A549 (cell line): ENCODE measurements at regions not wholly inside any gene's neighbourhood (a gene's known extent, or its start where the extent isn't known, plus 50 kb on each side); places are given as distances from the start of the nearest gene placed in this dataset.

Experiments
- ATAC-seq, 2 experiments: fragments of 200-7000 bp in 1 of 2; fragments of >200 bp in 1 of 2; cut with Nextera tagmentation in 1 of 2; cut with Tn5 transposase in 1 of 2; 3 replicates each; pipeline versions ENCODE4 v1.8.0 to v1.9.1; 2018 to 2020; ENCODE audit warnings: mild to moderate bottlenecking in 1 of 2, moderate library complexity in 1 of 2
- CTCF ChIA-PET: fragments of 300-600 bp; sonication (Branson Sonifier 250); formaldehyde crosslinking; extraction: SDS; loops from one replicate; lab custom pipeline; 2021; ENCODE audit warnings: antibody characterized with exemption, inconsistent platforms; lab: Yijun Ruan, JAX
- POLR2A ChIA-PET: fragments of 350-600 bp; formaldehyde crosslinking; extraction: SDS; loops from one replicate; lab custom pipeline; 2021; ENCODE audit warnings: antibody characterized with exemption, inconsistent platforms; lab: Yijun Ruan, JAX
- DNase-seq, 2 experiments: peaks; one replicate each; pipeline versions ENCODE4 v3.0.0 to v3.0.0-alpha.2; 2011 to 2016; ENCODE audit warnings: low read depth in 1 of 2, low spot score in 1 of 2
- FAIRE-seq: peaks from 2 replicates; lab custom pipeline; 2011; peaks lifted over from hg19 to GRCh38; lab: Jason Lieb, UNC
- H3K27ac ChIP-seq, 2 experiments: fragments of >200 bp; sonication (Bioruptor Twin); formaldehyde crosslinking; 3 replicates each; pipeline ENCODE4 v1.5.1; 2016 to 2017
- H3K4me1 ChIP-seq: fragments of >200 bp; sonication (Bioruptor Twin); formaldehyde crosslinking; 3 replicates; pipeline ENCODE4 v1.6.1; 2016
- H3K4me2 ChIP-seq: fragments of >200 bp; sonication (Bioruptor Twin); formaldehyde crosslinking; 3 replicates; pipeline ENCODE4 v1.6.1; 2016
- H3K4me3 ChIP-seq: fragments of >200 bp; sonication (Bioruptor Twin); formaldehyde crosslinking; 3 replicates; pipeline ENCODE4 v1.5.1; 2016
- H3K9me3 ChIP-seq: fragments of >200 bp; sonication (Bioruptor Twin); formaldehyde crosslinking; 3 replicates; pipeline ENCODE4 v1.6.1; 2016
- ATOH8 ChIP-seq: fragments of 250-450 bp; sonication (Bioruptor Pico); IDR thresholded peaks from 2 replicates; pipeline ENCODE4 v1.5.0; 2020; ENCODE audit warnings: low read depth, mild to moderate bottlenecking, moderate library complexity
- CBX2 ChIP-seq: fragments of 200-600 bp; sonication (generic); IDR thresholded peaks from 2 replicates; pipeline ENCODE4 v1.6.1; 2016; ENCODE audit warnings: low read depth, mild to moderate bottlenecking, borderline replicate concordance
- CBX8 ChIP-seq: fragments of 200-600 bp; sonication (generic); IDR thresholded peaks from 2 replicates; pipeline ENCODE4 v1.6.1; 2016
- CEBPB ChIP-seq, 2 experiments: fragments of >200 bp in 1 of 2; sonication (Bioruptor Twin) in 1 of 2; formaldehyde crosslinking in 1 of 2; IDR thresholded peaks; 2 replicates each; pipeline ENCODE4 v1.6.1; 2012 to 2016
- CHD4 ChIP-seq: fragments of 200-600 bp; sonication (generic); IDR thresholded peaks from 2 replicates; pipeline ENCODE4 v1.6.1; 2016; ENCODE audit warnings: antibody characterized with exemption, mild to moderate bottlenecking, borderline replicate concordance
- E2F6 ChIP-seq: IDR thresholded peaks from 2 replicates; pipeline ENCODE4 v1.6.1; 2012; ENCODE audit warnings: low read depth, borderline replicate concordance
- EHMT2 ChIP-seq: fragments of 200-600 bp; sonication (generic); IDR thresholded peaks from 2 replicates; pipeline ENCODE4 v1.6.1; 2016; ENCODE audit warnings: antibody characterized with exemption, low read depth, mild to moderate bottlenecking, moderate library complexity
- ELK1 ChIP-seq: fragments of 150-350 bp; IDR thresholded peaks from 2 replicates; pipeline ENCODE4 v1.6.1; 2014; ENCODE audit warnings: low read depth, mild to moderate bottlenecking, low read length
- ESRRA ChIP-seq: fragments of 150-350 bp; IDR thresholded peaks from 2 replicates; pipeline ENCODE4 v1.6.1; 2014; ENCODE audit warnings: mild to moderate bottlenecking, low read length, borderline replicate concordance
- FOSB ChIP-seq: fragments of 250-450 bp; sonication (Bioruptor Pico); IDR thresholded peaks from 2 replicates; pipeline ENCODE4 v1.5.0; 2020; ENCODE audit warnings: mild to moderate bottlenecking, moderate library complexity
- FOXS1 ChIP-seq: fragments of 250-450 bp; sonication (Bioruptor Pico); IDR thresholded peaks from 2 replicates; pipeline ENCODE4 v1.5.0; 2020; ENCODE audit warnings: mild to moderate bottlenecking, moderate library complexity
- HDAC2 ChIP-seq: fragments of 200-600 bp; sonication (generic); IDR thresholded peaks from 2 replicates; pipeline ENCODE4 v1.6.1; 2016
- HEYL ChIP-seq: fragments of 250-450 bp; sonication (Bioruptor Pico); IDR thresholded peaks from 2 replicates; pipeline ENCODE4 v1.8.0; 2021; ENCODE audit warnings: mild to moderate bottlenecking, moderate library complexity
- HMGXB4 ChIP-seq: fragments of 250-450 bp; sonication (Bioruptor Pico); IDR thresholded peaks from 2 replicates; pipeline ENCODE4 v1.5.0; 2021; ENCODE audit warnings: mild to moderate bottlenecking, moderate library complexity, borderline replicate concordance
- JUNB ChIP-seq: fragments of >200 bp; sonication (Bioruptor Twin); formaldehyde crosslinking; IDR thresholded peaks from 2 replicates; pipeline ENCODE4 v1.6.1; 2016
- KDM1A ChIP-seq: fragments of 200-600 bp; sonication (generic); IDR thresholded peaks from 2 replicates; pipeline ENCODE4 v1.6.1; 2016; ENCODE audit warnings: low read depth, mild to moderate bottlenecking
- NFE2L2 ChIP-seq: fragments of 150-350 bp; conservative IDR thresholded peaks from 2 replicates; pipeline ENCODE4 v1.6.1; 2014; ENCODE audit warnings: low read length
- NPAS2 ChIP-seq: fragments of 250-450 bp; sonication (Bioruptor Pico); IDR thresholded peaks from 2 replicates; pipeline ENCODE4 v1.8.0; 2022; ENCODE audit warnings: mild to moderate bottlenecking, moderate library complexity, borderline replicate concordance
- PHF8 ChIP-seq: fragments of 200-600 bp; sonication (generic); IDR thresholded peaks from 2 replicates; pipeline ENCODE4 v1.6.1; 2016; ENCODE audit warnings: low read depth, mild to moderate bottlenecking, antibody characterized with exemption, moderate library complexity, borderline replicate concordance
- POLR2A ChIP-seq: IDR thresholded peaks from 2 replicates; pipeline ENCODE4 v1.6.1; 2012; ENCODE audit warnings: mild to moderate bottlenecking, low read length
- RAD21 ChIP-seq, 2 experiments: fragments of >200 bp in 1 of 2; sonication (Bioruptor Twin) in 1 of 2; formaldehyde crosslinking in 1 of 2; IDR thresholded peaks in 1 of 2; conservative IDR thresholded peaks in 1 of 2; 2 replicates in 1 of 2; 3 replicates in 1 of 2; pipeline ENCODE4 v1.6.1; 2012 to 2018; ENCODE audit warnings: inconsistent platforms in 1 of 2
- RCOR1 ChIP-seq: fragments of 150-350 bp; IDR thresholded peaks from 2 replicates; pipeline ENCODE4 v1.6.1; 2014; ENCODE audit warnings: antibody characterized with exemption, low read length, low read depth
- RFX5 ChIP-seq: fragments of 450-650 bp; IDR thresholded peaks from 2 replicates; pipeline ENCODE4 v1.7.1; 2014; ENCODE audit warnings: antibody characterized with exemption, mild to moderate bottlenecking, moderate library complexity
- SREBF2 ChIP-seq: fragments of 450-650 bp; IDR thresholded peaks from 2 replicates; pipeline ENCODE4 v1.6.1; 2014; ENCODE audit warnings: mild to moderate bottlenecking, moderate library complexity
- TP53 ChIP-seq: fragments of 250-450 bp; sonication (Bioruptor Pico); IDR thresholded peaks from 2 replicates; pipeline ENCODE4 v1.5.0; 2021; ENCODE audit warnings: mild to moderate bottlenecking, moderate library complexity
- USF2 ChIP-seq: fragments of 450-650 bp; IDR thresholded peaks from 2 replicates; pipeline ENCODE4 v1.6.1; 2014; ENCODE audit warnings: antibody characterized with exemption
- WGBS: methylation state at CpG from one replicate; pipeline ENCODE4 v1.1.6; 2017; ENCODE audit errors: missing lambda C conversion rate; 5-methylcytosine and 5-hydroxymethylcytosine counted together

- Histone ChIP-seq H3K4me3 (no peak overlapping the region), H3K4me2 (no peak overlapping the region), H3K27ac (peak overlapping the region in 1 of 2 experiments; percentile 29; a peak in 1 of 6 replicates), H3K9me3 (no peaks in the 10 kb centered on the region), H3K4me1 (peaks cover 11% of the 10 kb centered on the region)
- 19% methylated on average over 1 of the region's 1 CpG for WGBS
- CTCF ChIA-PET, result interaction anchor here (0.6 to 1.7 kb wide), 6 partner anchors 13 to 191 kb away, joined by 3 to 4 read pairs (median 4); no protein-coding TSS in a partner anchor
- POLR2A ChIA-PET, result no interaction called here
- DNase-seq, result no peak
- ATAC-seq, result no peak
- no peak for TF ChIP-seq KDM1A
- TF ChIP-seq CBX8, result no peak
- TF ChIP-seq FOSB (CRISPR knock-in tag), result no peak
- no peak for TF ChIP-seq NFE2L2
- TF ChIP-seq SREBF2, result no peak
- no peak for TF ChIP-seq EHMT2
- TF ChIP-seq ESRRA, result no peak
- no peak for TF ChIP-seq RFX5
- TF ChIP-seq CBX2, result no peak
- TF ChIP-seq POLR2A, result no peak
- TF ChIP-seq CEBPB (IDR thresholded peaks at IDR 0.05), result no peak
- no peak for TF ChIP-seq PHF8
- no peak for TF ChIP-seq FOXS1
- FAIRE-seq, result no peak
Observed at GRCh38 chr1:221891708-221892107, 149.8 kb upstream of the DUSP10 start.

GRCh38 chr1:221888801-221889200 lies 146.9 kb upstream of the DUSP10 start:
- CTCF ChIA-PET, result interaction anchor here (1.0 kb wide), 1 partner anchor 411 kb away, joined by 3 read pairs; no protein-coding TSS in a partner anchor
- WGBS, result 79% methylated on average over 5 of the region's 5 CpGs
- H3K27ac ChIP-seq, result peak overlapping the region in 1 of 2 experiments; percentile 82; a peak in 3 of 6 replicates

More at GRCh38 chr1:221888801-221889200, 146.9 kb upstream of the DUSP10 start:
- DNase-seq (no peak), FAIRE-seq (no peak), ATAC-seq (no peak)
- peaks cover 19% of the 10 kb centered on the region for H3K4me1 ChIP-seq
- no peak overlapping the region for H3K4me2 ChIP-seq
- H3K9me3 ChIP-seq, result no peaks in the 10 kb centered on the region
- POLR2A ChIA-PET, result no interaction called here
- no peak overlapping the region for H3K4me3 ChIP-seq
- TF ChIP-seq USF2 (no peak), HMGXB4 (CRISPR knock-in tag) (no peak), HEYL (CRISPR knock-in tag) (no peak), CHD4 (no peak), ATOH8 (CRISPR knock-in tag) (no peak), ELK1 (no peak), JUNB (no peak), TP53 (no peak), RCOR1 (no peak), RFX5 (no peak), E2F6 (no peak), RAD21 (conservative IDR thresholded peaks at IDR 0.05 in 1 of 2, IDR thresholded peaks at IDR 0.05 in 1 of 2) (no peak), HDAC2 (no peak), NFE2L2 (no peak), NPAS2 (CRISPR knock-in tag) (no peak)
